Suprapubic skin (tissue), 3 donors: ENCODE measurements at regions not wholly inside any gene's neighbourhood (a gene's known extent, or its start where the extent isn't known, plus 50 kb on each side); places are given as distances from the start of the nearest gene placed in this dataset.

Source experiments
- POLR2A ChIP-seq, 2 donors: fragments of 450-650 bp; IDR thresholded peaks; one replicate each; pipeline ENCODE4 v1.6.1; 2017; ENCODE audit warnings: antibody characterized with exemption in 2 of 2, mild to moderate bottlenecking in 2 of 2, moderate library complexity in 2 of 2
- TF ChIP-seq, protein P1 (sequence below), 2 donors: fragments of 200-600 bp in 1 of 2; fragments of 450-650 bp in 1 of 2; sonication (generic) in 1 of 2; IDR thresholded peaks; one replicate each; pipeline ENCODE4 v1.5.1; 2016 to 2019; ENCODE audit warnings: antibody characterized with exemption in 2 of 2, mild to moderate bottlenecking in 1 of 2, moderate library complexity in 1 of 2

DNA sequence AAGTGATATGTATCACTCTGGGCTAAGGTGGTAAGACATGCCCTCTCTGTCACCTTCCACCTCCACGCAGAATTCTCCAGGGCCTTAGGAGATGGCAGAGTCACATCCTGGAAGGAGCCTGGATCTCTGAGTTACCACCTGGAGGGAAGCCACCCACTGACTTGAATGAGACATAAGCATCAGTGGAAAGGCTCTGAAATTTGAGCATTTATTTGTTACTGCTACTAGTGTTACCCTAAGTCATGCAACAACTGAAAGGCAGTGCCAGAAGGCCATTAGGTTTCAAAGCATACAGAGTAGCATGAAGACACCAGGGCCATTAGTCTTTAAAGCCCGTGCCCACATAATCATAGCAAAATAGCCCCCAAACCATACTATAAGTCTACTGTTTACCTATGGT is 230.3 kb upstream of the IRF2BP2 start:
- TF ChIP-seq, protein P1, sequence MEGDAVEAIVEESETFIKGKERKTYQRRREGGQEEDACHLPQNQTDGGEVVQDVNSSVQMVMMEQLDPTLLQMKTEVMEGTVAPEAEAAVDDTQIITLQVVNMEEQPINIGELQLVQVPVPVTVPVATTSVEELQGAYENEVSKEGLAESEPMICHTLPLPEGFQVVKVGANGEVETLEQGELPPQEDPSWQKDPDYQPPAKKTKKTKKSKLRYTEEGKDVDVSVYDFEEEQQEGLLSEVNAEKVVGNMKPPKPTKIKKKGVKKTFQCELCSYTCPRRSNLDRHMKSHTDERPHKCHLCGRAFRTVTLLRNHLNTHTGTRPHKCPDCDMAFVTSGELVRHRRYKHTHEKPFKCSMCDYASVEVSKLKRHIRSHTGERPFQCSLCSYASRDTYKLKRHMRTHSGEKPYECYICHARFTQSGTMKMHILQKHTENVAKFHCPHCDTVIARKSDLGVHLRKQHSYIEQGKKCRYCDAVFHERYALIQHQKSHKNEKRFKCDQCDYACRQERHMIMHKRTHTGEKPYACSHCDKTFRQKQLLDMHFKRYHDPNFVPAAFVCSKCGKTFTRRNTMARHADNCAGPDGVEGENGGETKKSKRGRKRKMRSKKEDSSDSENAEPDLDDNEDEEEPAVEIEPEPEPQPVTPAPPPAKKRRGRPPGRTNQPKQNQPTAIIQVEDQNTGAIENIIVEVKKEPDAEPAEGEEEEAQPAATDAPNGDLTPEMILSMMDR (IDR thresholded peaks at IDR 0.05) = no peak
- TF ChIP-seq POLR2A (IDR thresholded peaks at IDR 0.05) = no peak
